ENCODE measurements at regions not wholly inside any gene's neighbourhood (a gene's known extent, or its start where the extent isn't known, plus 50 kb on each side); places are given as distances from the start of the nearest gene placed in this dataset.

GRCh38 chr6:43886717-43887339, 116.8 kb downstream of the VEGFA start:
- TF ChIP-seq CTCF (IDR thresholded peaks at IDR 0.05) (no peak), POLR2A (IDR thresholded peaks at IDR 0.05) (no peak)

All from esophagus squamous epithelium (tissue), 4 donors.